HepG2 (cell line): ENCODE measurements at regions not wholly inside any gene's neighbourhood (a gene's known extent, or its start where the extent isn't known, plus 50 kb on each side); places are given as distances from the start of the nearest gene placed in this dataset.

Experiments
- ATAC-seq: fragments of 200-7000 bp; cut with Tn5 transposase; 3 replicates; pipeline ENCODE4 v1.9.1; 2020; ENCODE audit warnings: mild to moderate bottlenecking, moderate library complexity
- BruUV-seq: library from RNA; stranded (reverse); fragments of 400-500 nt; replicated peaks from 2 replicates; lab custom pipeline; 2021; lab: Mats Ljungman, UMichigan
- CTCF ChIA-PET: fragments of 300-600 bp; formaldehyde crosslinking; extraction: SDS; loops from one replicate; lab custom pipeline; 2021; ENCODE audit warnings: low total read pairs, inconsistent platforms, low intra/inter-chr PET ratio; lab: Yijun Ruan, JAX
- POLR2A ChIA-PET: fragments of 350-600 bp; sonication (Branson Sonifier 250); formaldehyde crosslinking; loops from one replicate; lab custom pipeline; 2020; ENCODE audit warnings: antibody characterized with exemption, inconsistent platforms; lab: Yijun Ruan, JAX
- DNase-seq: peaks from one replicate; pipeline ENCODE4 v3.0.0-alpha.2; 2015; ENCODE audit warnings: low spot score
- FAIRE-seq: peaks from 3 replicates; lab custom pipeline; 2011; peaks lifted over from hg19 to GRCh38; lab: Jason Lieb, UNC
- H2AFZ ChIP-seq: one replicate; pipeline ENCODE4 v1.6.1; 2011; ENCODE audit warnings: low read length, inconsistent platforms
- H3K27ac ChIP-seq: fragments of 300-600 bp; 3 replicates; pipeline ENCODE4 v1.8.0; 2011; ENCODE audit warnings: mixed run types, mild to moderate bottlenecking, mixed read lengths, low read length, inconsistent platforms; ENCODE audit not compliant: insufficient read depth; ENCODE audit errors: extremely low read length
- H3K27me3 ChIP-seq, 2 experiments: fragments of 200-600 bp in 1 of 2; 2 replicates in 1 of 2; 3 replicates in 1 of 2; pipeline versions ENCODE4 v1.6.0 to v1.8.0; 2011; ENCODE audit warnings: low read length in 2 of 2, mild to moderate bottlenecking in 2 of 2, moderate library complexity in 2 of 2, inconsistent platforms in 1 of 2; ENCODE audit not compliant: insufficient read depth in 2 of 2, control insufficient read depth in 1 of 2
- H3K36me3 ChIP-seq, 2 experiments: fragments of 200-600 bp in 1 of 2; replicated peaks in 1 of 2; 2 replicates in 1 of 2; 3 replicates in 1 of 2; pipeline versions ENCODE4 v1.5.1 to v1.8.0; 2011; ENCODE audit warnings: low read length in 2 of 2, inconsistent platforms in 1 of 2; ENCODE audit not compliant: insufficient read depth in 2 of 2, control insufficient read depth in 1 of 2
- H3K4me1 ChIP-seq: 2 replicates; pipeline ENCODE4 v1.5.1; 2012; ENCODE audit warnings: low read length, inconsistent platforms; ENCODE audit not compliant: insufficient read depth
- H3K4me2 ChIP-seq: 2 replicates; pipeline ENCODE4 v1.6.0; 2011; ENCODE audit warnings: low read depth, low read length, inconsistent platforms
- H3K4me3 ChIP-seq, 3 experiments: fragments of 200-600 bp in 1 of 3; sonication (generic), shearing (Covaris generic) in 1 of 3; replicated peaks in 1 of 3; 2 replicates each; pipeline ENCODE4 v1.5.1; 2011 to 2016; ENCODE audit warnings: low read length in 3 of 3, inconsistent platforms in 2 of 3, low read depth in 2 of 3, mild to moderate bottlenecking in 2 of 3, control low read depth in 1 of 3, mixed read lengths in 1 of 3; ENCODE audit not compliant: insufficient read depth in 1 of 3
- H3K79me2 ChIP-seq: one replicate; pipeline ENCODE4 v1.6.1; 2011; ENCODE audit warnings: low read length, inconsistent platforms; ENCODE audit not compliant: insufficient read depth
- H3K9ac ChIP-seq: 2 replicates; pipeline ENCODE4 v1.6.0; 2011; ENCODE audit warnings: mild to moderate bottlenecking, low read depth, low read length, inconsistent platforms; ENCODE audit not compliant: insufficient read depth
- H3K9me3 ChIP-seq: 2 replicates; pipeline ENCODE4 v1.5.1; 2012; ENCODE audit warnings: mild to moderate bottlenecking, low read length
- H4K20me1 ChIP-seq: 2 replicates; pipeline ENCODE4 v1.6.0; 2011; ENCODE audit warnings: inconsistent platforms, mild to moderate bottlenecking, low read length, moderate library complexity; ENCODE audit not compliant: insufficient read depth
- GTF2F1 ChIP-seq: fragments of 150-350 bp; IDR thresholded peaks from 2 replicates; pipeline ENCODE4 v1.6.1; 2014; ENCODE audit warnings: low read length
- WGBS: methylation state at CpG from one replicate; pipeline ENCODE4 v1.1.6; 2017; ENCODE audit warnings: low lambda C conversion rate; 5-methylcytosine and 5-hydroxymethylcytosine counted together
- in situ Hi-C: cut with HindIII; loops from 2 replicates; pipeline ENCODE4 v1.10.0; 2017; ENCODE audit warnings: low pct_unique_long_range_greater_than_20kb; ENCODE audit not compliant: extremely low pct_ligation_motif_present
- intact Hi-C: fragments of 100-400 bp; cut with micrococcal nuclease; formaldehyde crosslinking; loops from one replicate; pipeline ENCODE4 v1.10.0; 2022; ENCODE audit not compliant: unreplicated experiment
- TF ChIP-seq, protein P1 (sequence below), 2 experiments: sonication (generic) in 1 of 2; formaldehyde crosslinking in 1 of 2; IDR thresholded peaks; 2 replicates each; pipeline versions ENCODE4 v1.5.1 to v1.6.1; 2011 to 2020; ENCODE audit warnings: borderline replicate concordance in 1 of 2, low read depth in 1 of 2, low read length in 1 of 2, mild to moderate bottlenecking in 1 of 2, missing genetic modification reagents in 1 of 2, moderate library complexity in 1 of 2
- TF ChIP-seq, protein P2 (sequence below): sonication (generic); formaldehyde crosslinking; IDR thresholded peaks from 2 replicates; pipeline ENCODE4 v1.8.1; 2023; ENCODE audit warnings: mild to moderate bottlenecking, inconsistent platforms, moderate library complexity, missing genetic modification reagents, borderline replicate concordance

GRCh38 chr4:1488831-1489638 is 82.8 kb upstream of the NKX1-1 start:
- no peak for ATAC-seq
- CTCF ChIA-PET: no interaction called here

More at GRCh38 chr4:1488831-1489638, 82.8 kb upstream of the NKX1-1 start:
- Histone ChIP-seq H3K4me2 (no peak overlapping the region), H3K9ac (no peak overlapping the region), H3K27ac (no peak overlapping the region), H3K9me3 (peaks cover 20% of the 10 kb centered on the region), H3K4me3 (no peak overlapping the region), H3K27me3 (peaks cover 16 to 52% of the 10 kb centered on the region in 2 experiments), H3K36me3 (no peaks in the 10 kb centered on the region), H3K79me2 (no peaks in the 10 kb centered on the region), H2AFZ (no peak overlapping the region), H3K4me1 (no peaks in the 10 kb centered on the region), H4K20me1 (no peaks in the 10 kb centered on the region)
- TF ChIP-seq, protein P1, sequence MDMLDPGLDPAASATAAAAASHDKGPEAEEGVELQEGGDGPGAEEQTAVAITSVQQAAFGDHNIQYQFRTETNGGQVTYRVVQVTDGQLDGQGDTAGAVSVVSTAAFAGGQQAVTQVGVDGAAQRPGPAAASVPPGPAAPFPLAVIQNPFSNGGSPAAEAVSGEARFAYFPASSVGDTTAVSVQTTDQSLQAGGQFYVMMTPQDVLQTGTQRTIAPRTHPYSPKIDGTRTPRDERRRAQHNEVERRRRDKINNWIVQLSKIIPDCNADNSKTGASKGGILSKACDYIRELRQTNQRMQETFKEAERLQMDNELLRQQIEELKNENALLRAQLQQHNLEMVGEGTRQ (IDR thresholded peaks at IDR 0.05; ENCODE audit: low read depth, low read length): no peak
- TF ChIP-seq, protein P1 (CRISPR knock-in tag; IDR thresholded peaks at IDR 0.05; ENCODE audit: borderline replicate concordance): no peak
- TF ChIP-seq, protein P2, sequence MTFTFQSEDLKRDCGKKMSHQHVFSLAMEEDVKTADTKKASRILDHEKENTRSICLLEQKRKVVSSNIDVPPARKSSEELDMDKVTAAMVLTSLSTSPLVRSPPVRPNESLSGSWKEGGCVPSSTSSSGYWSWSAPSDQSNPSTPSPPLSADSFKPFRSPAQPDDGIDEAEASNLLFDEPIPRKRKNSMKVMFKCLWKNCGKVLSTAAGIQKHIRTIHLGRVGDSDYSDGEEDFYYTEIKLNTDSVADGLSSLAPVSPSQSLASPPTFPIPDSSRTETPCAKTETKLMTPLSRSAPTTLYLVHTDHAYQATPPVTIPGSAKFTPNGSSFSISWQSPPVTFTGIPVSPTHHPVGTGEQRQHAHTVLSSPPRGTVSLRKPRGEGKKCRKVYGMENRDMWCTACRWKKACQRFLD (CRISPR knock-in tag): no peak
- TF ChIP-seq GTF2F1: no peak
- DNase-seq (no peak), FAIRE-seq (no peak)
- intact Hi-C loops: no loop called here
- WGBS: 26% methylated on average over 7 of the region's 28 CpGs
- in situ Hi-C loops: no loop called here
- no TSS peak for BruUV-seq
- POLR2A ChIA-PET: no interaction called here
